ENCODE measurements at regions not wholly inside any gene's neighbourhood (a gene's known extent, or its start where the extent isn't known, plus 50 kb on each side); places are given as distances from the start of the nearest gene placed in this dataset.

DNA sequence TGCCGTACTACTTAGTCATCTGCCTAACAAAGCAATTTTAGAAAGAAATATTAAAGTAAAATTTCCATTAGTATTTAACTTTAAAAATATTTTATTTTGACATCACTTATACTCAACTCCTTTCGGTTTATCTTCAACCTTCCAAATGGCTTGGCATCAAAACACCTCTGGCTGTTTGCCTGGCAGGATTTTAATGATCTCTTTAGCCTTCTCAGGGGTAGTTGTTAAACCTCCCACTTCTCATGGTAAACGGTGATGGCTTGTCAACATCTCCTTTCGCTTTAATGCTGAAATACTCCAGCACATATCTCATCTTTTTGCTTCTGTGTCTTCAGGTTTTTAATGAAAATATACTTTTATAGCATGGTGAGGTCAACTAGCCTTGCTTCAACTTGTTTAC lies 747.1 kb downstream of the CETN3 start:
- TF ChIP-seq, protein P1, sequence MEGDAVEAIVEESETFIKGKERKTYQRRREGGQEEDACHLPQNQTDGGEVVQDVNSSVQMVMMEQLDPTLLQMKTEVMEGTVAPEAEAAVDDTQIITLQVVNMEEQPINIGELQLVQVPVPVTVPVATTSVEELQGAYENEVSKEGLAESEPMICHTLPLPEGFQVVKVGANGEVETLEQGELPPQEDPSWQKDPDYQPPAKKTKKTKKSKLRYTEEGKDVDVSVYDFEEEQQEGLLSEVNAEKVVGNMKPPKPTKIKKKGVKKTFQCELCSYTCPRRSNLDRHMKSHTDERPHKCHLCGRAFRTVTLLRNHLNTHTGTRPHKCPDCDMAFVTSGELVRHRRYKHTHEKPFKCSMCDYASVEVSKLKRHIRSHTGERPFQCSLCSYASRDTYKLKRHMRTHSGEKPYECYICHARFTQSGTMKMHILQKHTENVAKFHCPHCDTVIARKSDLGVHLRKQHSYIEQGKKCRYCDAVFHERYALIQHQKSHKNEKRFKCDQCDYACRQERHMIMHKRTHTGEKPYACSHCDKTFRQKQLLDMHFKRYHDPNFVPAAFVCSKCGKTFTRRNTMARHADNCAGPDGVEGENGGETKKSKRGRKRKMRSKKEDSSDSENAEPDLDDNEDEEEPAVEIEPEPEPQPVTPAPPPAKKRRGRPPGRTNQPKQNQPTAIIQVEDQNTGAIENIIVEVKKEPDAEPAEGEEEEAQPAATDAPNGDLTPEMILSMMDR (IDR thresholded peaks at IDR 0.05; ENCODE audit: insufficient read depth, low read depth, low read length) = no peak
- TF ChIP-seq EZH2 (IDR thresholded peaks at IDR 0.05; ENCODE audit: insufficient read depth, low read length) = no peak
